HL-60 (cell line): ENCODE measurements at regions not wholly inside any gene's neighbourhood (a gene's known extent, or its start where the extent isn't known, plus 50 kb on each side); places are given as distances from the start of the nearest gene placed in this dataset.

Source experiments
- TF ChIP-seq, protein P1 (sequence below): IDR thresholded peaks from 2 replicates; pipeline ENCODE4 v1.6.1; 2012; ENCODE audit warnings: low read depth; ENCODE audit not compliant: insufficient replicate concordance
- TF ChIP-seq, protein P2 (sequence below): IDR thresholded peaks from one replicate; pipeline ENCODE4 v1.5.1; 2011; ENCODE audit warnings: low read length, control low read depth, inconsistent platforms; ENCODE audit not compliant: insufficient read depth

DNA sequence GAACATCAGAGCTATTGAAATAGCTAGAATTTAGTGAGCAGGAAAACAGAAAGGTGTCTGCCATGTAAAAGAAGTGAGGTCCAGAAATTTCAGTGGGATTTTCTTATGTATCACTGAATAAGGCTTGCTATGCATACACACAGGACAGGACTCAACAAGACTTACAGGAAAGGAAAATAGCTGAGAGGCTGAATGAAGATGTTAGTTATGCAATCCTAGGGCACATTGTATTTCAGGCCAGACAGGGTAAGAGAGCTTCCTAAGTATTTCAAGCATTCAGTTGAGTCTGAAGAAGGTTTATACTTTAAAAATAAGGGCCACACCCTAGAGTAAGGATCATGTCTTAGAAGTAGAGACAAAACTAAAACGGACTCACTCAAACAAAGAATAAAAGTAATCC, 419.9 kb upstream of the PRR20A start:
- TF ChIP-seq, protein P1, sequence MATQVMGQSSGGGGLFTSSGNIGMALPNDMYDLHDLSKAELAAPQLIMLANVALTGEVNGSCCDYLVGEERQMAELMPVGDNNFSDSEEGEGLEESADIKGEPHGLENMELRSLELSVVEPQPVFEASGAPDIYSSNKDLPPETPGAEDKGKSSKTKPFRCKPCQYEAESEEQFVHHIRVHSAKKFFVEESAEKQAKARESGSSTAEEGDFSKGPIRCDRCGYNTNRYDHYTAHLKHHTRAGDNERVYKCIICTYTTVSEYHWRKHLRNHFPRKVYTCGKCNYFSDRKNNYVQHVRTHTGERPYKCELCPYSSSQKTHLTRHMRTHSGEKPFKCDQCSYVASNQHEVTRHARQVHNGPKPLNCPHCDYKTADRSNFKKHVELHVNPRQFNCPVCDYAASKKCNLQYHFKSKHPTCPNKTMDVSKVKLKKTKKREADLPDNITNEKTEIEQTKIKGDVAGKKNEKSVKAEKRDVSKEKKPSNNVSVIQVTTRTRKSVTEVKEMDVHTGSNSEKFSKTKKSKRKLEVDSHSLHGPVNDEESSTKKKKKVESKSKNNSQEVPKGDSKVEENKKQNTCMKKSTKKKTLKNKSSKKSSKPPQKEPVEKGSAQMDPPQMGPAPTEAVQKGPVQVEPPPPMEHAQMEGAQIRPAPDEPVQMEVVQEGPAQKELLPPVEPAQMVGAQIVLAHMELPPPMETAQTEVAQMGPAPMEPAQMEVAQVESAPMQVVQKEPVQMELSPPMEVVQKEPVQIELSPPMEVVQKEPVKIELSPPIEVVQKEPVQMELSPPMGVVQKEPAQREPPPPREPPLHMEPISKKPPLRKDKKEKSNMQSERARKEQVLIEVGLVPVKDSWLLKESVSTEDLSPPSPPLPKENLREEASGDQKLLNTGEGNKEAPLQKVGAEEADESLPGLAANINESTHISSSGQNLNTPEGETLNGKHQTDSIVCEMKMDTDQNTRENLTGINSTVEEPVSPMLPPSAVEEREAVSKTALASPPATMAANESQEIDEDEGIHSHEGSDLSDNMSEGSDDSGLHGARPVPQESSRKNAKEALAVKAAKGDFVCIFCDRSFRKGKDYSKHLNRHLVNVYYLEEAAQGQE, result no peak
- TF ChIP-seq, protein P2, sequence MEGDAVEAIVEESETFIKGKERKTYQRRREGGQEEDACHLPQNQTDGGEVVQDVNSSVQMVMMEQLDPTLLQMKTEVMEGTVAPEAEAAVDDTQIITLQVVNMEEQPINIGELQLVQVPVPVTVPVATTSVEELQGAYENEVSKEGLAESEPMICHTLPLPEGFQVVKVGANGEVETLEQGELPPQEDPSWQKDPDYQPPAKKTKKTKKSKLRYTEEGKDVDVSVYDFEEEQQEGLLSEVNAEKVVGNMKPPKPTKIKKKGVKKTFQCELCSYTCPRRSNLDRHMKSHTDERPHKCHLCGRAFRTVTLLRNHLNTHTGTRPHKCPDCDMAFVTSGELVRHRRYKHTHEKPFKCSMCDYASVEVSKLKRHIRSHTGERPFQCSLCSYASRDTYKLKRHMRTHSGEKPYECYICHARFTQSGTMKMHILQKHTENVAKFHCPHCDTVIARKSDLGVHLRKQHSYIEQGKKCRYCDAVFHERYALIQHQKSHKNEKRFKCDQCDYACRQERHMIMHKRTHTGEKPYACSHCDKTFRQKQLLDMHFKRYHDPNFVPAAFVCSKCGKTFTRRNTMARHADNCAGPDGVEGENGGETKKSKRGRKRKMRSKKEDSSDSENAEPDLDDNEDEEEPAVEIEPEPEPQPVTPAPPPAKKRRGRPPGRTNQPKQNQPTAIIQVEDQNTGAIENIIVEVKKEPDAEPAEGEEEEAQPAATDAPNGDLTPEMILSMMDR, result no peak
